Activated T-cell treated with anti-CD3 and anti-CD28 coated beads for 24 hours (primary cell): ENCODE measurements at regions not wholly inside any gene's neighbourhood (a gene's known extent, or its start where the extent isn't known, plus 50 kb on each side); places are given as distances from the start of the nearest gene placed in this dataset.
"Not testable (repeated sequence)": the region's sequence is repeated elsewhere in the genome, so short reads cannot be mapped to it uniquely, and the experiment has no call there.

Experiments
- DNase-seq: peaks from one replicate; pipeline ENCODE4 v3.0.0-alpha.2; 2020; ENCODE audit warnings: low read depth

DNA sequence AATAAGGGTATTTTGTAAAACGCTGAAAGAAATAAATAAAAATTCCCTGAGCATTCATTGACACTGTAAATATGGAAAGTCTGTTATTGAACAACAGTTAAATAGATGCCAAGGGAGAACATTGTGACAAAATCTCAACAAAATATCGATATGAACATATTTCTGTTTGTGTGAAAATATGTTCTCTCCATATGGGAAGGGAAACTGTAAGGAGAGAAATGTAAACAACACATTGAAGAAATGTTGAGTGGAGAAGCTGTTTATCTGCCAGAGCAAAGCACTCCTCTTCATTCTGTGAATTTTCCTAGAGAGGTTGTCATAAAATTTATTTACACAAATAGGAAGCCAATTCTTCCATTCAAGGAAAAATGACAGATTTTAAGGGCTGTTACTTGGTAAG, 57.1 kb upstream of the EOMES start:
- no peak for DNase-seq

DNA sequence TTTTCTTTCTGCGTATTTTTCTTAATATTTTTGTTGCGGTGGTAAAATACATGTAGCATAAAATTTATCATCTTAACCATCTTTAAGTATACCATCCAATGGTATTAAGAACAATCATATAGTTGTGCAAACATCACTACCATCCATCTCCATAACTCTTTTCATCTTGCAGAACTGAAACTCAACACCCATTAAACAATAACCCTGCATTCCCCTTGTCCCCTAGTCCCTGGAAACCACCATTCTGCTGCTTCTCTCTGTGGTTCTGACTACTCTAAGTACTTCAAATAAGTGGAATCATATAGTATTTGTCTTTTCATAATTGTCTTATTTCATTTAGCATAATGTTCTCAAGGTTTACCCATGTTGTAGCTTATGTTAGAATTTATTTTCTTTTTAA, 67.3 kb upstream of the EOMES start:
- no peak for DNase-seq

DNA sequence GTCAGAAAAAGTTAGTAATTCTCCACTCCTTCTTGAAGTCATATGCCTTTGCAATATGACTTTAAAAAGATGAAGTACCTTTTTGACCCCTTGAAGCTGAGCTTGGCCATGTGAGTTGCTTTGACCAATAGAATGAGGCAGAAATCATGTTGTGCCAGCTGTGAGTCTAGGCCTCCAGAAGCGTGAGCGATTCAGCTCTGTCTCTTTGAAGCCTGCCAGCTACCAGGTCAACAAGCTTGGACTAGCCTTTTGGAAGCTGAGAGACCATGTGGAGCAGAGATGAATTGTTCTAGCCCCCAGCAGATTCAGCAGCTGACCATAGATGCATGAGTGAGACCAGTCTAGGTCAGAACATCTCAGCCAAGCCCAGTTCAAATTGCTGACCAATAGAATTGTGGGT, 69.8 kb upstream of the EOMES start:
- DNase-seq = no peak

DNA sequence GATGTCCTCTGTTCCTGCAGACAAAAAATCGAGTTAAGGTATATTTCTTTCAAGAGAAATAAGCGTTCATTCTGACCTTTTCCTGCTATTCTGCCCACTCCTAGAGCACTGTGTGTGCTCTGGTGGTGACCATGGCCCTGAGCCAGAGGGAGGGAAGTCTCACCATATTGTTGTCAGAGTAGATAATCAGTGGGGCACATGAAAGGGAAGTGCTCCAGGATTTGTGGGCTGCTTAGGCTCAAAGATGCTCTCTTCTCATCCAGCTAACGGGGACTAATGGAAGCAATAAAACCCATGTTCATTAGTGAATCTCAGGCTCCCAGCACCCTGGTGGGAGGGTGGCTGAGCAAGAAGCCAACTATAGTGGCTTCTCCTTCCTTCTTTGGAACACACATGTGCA, 70.7 kb upstream of the EOMES start:
- no peak for DNase-seq

DNA sequence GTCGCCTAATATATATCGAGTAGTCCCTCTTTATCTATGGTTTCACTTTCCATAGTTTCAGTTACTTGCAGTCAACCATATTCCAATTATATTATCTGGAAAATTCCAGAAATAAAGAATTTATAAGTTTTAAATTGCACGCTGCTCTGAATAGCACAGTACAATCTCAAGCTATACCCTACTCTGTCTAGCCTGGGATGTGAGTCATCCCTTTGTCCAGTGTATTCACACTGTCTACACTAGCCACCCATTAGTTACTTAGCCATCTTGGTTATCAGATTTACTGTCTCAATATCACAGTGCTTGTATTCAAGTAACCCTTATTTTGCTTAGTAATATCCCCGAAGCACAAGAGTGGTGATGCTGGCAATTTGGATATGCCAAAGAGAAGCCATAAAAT, 72.1 kb upstream of the EOMES start:
- DNase-seq = no peak

DNA sequence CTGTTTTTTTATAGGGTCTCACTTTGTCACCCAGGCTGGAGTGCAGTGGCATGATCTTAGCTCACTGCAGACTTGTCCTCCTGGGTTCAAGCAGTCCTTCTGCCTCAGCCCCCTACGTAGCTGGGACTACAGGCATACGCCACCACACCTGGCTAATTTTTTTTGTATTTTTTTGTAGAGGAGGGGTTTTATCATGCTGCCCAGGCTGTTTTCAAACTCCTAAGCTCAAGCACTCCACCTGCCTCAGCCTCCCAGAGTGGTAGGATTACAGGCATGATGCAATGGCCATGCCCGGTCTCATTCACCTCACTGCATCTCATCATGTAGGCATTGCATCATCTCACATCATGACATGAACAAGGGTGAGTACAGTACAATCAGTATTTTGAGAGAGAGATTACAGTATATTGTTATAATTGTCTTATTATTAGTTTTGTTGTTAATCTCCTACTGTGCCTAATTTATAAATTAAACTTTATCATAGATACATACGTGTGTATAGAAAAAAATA, 74.3 kb upstream of the EOMES start:
- no peak for DNase-seq

DNA sequence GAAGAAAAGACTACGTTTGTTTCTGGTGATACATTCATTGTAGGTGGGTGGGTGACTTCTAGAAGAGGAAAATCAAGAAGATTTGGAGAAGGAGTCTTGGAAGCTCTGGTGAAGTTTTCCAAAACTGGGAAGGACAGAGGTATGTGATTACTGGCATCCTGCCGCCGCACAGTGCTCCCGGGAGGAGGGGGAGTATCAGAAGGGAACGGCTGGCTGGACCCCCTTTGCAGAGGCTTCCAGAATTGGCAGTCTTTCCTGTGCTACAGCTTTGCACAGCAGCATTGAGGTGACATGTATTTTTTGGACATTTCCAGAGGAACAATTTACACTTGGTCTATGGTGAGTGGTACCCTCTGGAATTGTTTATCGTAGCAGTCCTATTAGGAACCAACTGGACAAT, 75.7 kb upstream of the EOMES start:
- DNase-seq = no peak

GRCh38 chr3:27800261-27800660, 78.1 kb upstream of the EOMES start:
- DNase-seq = no peak

DNA sequence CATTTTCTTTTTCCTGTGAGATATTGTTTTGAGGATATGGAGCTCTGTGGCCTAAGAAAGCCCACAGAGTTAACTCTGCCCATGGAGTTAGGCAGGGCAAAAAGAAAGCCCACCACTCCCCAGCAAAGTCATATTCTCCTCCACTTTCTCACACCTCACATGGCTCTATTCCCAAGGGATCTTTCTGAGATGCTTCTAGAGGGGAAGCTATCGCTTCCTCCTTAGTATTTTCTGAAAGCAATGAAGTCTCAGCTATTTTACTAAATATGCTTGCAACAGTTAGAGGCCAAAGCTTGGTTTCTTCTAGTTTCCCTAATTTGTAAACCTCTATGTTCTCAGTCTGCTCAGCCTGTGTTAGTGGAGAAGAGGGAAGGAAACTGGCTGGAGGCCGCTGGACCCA, 80.3 kb upstream of the EOMES start:
- DNase-seq = no peak

- no peak for DNase-seq
Observed at GRCh38 chr3:27802849-27803248, 80.7 kb upstream of the EOMES start.

GRCh38 chr3:27805282-27805681, 83.2 kb upstream of the EOMES start:
- DNase-seq = no peak

DNA sequence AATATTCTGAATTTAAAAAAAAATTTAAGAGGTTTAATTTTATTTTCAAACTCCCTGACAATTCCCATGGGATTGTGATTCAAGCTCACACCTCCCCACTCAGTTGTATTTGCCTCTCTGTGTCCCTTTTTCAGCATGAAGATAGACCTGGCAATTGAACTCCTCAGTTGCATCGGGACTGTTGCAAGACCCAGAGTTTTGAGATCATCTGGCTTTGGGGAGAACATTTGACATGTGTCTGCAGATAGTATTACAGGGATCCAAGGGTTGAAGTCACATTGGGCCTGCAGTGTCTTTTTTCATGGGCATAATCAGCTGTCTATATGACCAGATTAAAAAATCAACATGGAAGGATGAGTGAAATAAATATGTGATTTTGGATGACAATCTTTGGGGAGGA, 91.1 kb upstream of the EOMES start:
- DNase-seq = no peak

- DNase-seq = not testable (repeated sequence)
Observed at GRCh38 chr3:27821609-27822008, 99.5 kb upstream of the EOMES start.

- no peak for DNase-seq
Observed at GRCh38 chr3:27824312-27825200, 102.4 kb upstream of the EOMES start.

DNA sequence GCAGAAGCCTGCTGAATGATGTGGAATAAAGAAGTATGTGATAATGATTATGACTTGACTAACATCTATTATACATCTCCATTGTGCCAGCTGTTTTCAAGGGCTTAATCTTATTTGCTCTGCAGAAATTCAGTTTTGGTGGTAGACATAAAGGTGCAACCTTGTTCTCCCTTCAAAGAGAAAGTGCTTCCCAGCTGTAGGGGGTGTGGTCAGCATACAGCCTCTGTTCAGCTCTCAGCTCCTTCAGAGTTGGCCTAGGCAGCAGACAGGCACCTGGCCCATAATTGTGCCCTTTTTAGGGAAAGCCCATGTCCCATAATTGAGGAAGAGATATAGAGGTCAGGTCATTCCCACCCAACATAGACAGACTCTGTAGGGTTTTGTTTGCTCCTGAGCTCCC, 104.3 kb upstream of the EOMES start:
- DNase-seq = no peak

DNA sequence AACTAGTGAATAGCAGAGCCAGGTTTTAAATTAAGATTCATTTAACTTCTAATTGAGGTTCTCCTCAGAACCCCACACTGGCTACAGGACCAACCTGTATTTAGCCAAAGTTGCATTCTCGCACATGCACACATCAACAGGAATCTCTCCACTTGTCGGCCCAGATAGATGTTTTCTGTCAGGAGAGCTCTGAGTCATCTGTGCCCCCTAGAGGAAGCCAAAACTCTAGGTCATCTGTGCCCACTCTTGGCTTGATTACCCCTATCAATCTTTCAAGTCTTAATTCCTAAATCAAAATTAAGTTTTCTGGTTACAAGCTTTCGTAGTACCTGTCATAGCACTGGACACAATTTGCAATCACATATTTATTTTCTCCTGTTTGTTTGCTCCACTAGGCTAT, 104.9 kb upstream of the EOMES start:
- DNase-seq = no peak

- DNase-seq = no peak
Observed at GRCh38 chr3:27840807-27841594, 118.9 kb upstream of the EOMES start.

DNA sequence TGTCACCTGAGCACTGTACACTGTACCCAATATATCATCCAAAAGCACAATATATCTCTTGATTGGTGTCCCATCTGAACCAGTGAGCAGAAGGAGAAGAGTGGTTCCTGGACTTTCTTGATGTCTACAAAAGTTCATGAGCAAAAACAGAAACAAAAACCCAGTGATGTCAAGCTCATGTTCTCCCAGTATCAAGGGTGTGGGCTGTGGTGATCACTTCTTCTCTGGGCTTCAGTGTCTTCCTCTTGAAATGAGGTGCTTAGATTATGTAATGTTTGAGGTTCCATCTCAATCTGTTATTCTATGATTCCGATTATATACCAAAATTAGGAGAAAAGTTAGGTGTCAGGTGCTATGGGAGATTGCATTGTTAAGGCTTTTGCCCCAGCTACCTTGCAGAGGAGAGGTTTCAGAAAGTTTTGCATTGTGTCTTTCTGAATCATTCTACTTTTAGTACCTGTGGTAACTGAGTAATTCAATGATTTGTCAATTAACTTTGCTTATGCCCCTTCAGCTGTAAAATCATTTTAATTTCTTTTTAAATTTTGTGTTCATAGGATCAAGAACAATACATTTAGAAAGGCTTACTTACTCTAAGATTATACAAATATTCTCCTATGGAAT, 122.0 kb upstream of the EOMES start:
- no peak for DNase-seq

DNA sequence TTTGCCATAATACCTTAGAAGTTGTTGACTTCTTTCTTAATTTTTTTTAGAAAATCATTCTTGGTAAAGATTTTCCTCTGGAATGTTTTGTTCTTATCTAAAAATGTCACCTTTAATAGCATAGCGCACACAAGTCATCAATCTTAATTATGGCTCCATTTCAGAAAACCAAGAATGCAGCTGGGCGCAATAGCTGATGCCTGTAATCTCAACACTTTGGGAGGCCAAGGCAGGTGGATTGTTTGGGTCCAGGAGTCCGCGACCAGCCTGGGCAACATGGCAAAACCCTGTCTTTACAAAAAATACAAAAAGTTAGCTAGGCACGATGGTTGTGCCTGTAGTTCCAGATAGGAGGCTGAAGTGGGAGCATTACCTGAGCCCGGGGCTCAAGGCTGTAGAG, 125.6 kb upstream of the EOMES start:
- DNase-seq = no peak

- DNase-seq = no peak
Observed at GRCh38 chr3:27848826-27849225, 126.7 kb upstream of the EOMES start.

GRCh38 chr3:27859821-27860220, 137.7 kb upstream of the EOMES start:
- DNase-seq = no peak
